Prostate gland (tissue), 2 donors: ENCODE measurements at regions not wholly inside any gene's neighbourhood (a gene's known extent, or its start where the extent isn't known, plus 50 kb on each side); places are given as distances from the start of the nearest gene placed in this dataset.

Experiments
- DNase-seq: peaks from one replicate; pipeline ENCODE4 v3.0.0-alpha.2; 2019; ENCODE audit warnings: low spot score
- H3K27ac ChIP-seq, 2 donors: fragments of 200-600 bp; sonication (generic); 2 replicates each; pipeline ENCODE4 v1.5.1; 2017 to 2019
- H3K27me3 ChIP-seq: fragments of 200-600 bp; sonication (generic); replicated peaks from 2 replicates; pipeline ENCODE4 v1.5.1; 2019; ENCODE audit not compliant: insufficient read depth
- H3K36me3 ChIP-seq, 2 donors: fragments of 200-600 bp; sonication (generic); 1 replicate in 1 of 2; 2 replicates in 1 of 2; pipeline versions ENCODE4 v1.5.1 to v1.8.1; 2017 to 2019
- H3K4me1 ChIP-seq: fragments of 200-600 bp; sonication (generic); replicated peaks from 2 replicates; pipeline ENCODE4 v1.5.1; 2019
- H3K4me3 ChIP-seq, 2 donors: fragments of 200-600 bp; sonication (generic); 2 replicates each; pipeline ENCODE4 v1.5.1; 2017 to 2019
- H3K9me3 ChIP-seq: fragments of 200-600 bp; sonication (generic); 2 replicates; pipeline ENCODE4 v1.5.1; 2017
- POLR2A ChIP-seq: fragments of 450-650 bp; IDR thresholded peaks from one replicate; pipeline ENCODE4 v1.6.1; 2016; ENCODE audit warnings: antibody characterized with exemption, mild to moderate bottlenecking
- POLR2AphosphoS5 ChIP-seq: sonication (generic); formaldehyde crosslinking; IDR thresholded peaks from one replicate; pipeline ENCODE4 v1.6.1; 2017; ENCODE audit warnings: antibody characterized with exemption
- WGBS: methylation state at CpG from one replicate; pipeline ENCODE4 v1.1.5; 2018; 5-methylcytosine and 5-hydroxymethylcytosine counted together
- intact Hi-C: fragments of 100-400 bp; cut with DNase I; formaldehyde crosslinking; loops from one replicate; pipeline ENCODE4 v1.14.2; 2022
- TF ChIP-seq, protein P1 (sequence below), 4 experiments: fragments of 200-600 bp in 2 of 4; fragments of 450-650 bp in 2 of 4; sonication (generic) in 2 of 4; IDR thresholded peaks; 1 replicate in 3 of 4; 2 replicates in 1 of 4; pipeline ENCODE4 v1.5.1; 2016 to 2019; ENCODE audit warnings: antibody characterized with exemption in 4 of 4, mild to moderate bottlenecking in 2 of 4, moderate library complexity in 2 of 4

DNA sequence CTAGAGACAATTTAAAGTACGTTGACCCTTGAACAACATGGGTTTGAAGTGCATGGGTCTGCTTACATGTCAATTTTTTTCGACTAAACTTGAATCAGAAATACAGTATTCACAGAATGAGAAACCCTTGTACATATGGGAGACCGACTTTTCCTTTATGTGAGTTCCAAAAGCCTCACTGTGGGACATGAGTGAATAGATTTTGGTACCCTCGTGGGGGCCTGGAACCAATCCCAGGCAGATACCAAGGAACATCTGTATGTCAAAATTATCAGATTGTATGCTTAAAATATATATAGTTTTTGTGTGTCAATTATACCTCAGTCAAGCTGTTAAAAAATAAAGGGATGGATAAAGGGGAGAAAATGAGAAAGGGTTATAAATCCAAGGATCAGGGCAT is 78.7 kb upstream of the MAN2A1 start:
- no peak for DNase-seq
- intact Hi-C loops: no loop called here
- Histone ChIP-seq H3K27me3 (no peaks in the 10 kb centered on the region), H3K27ac (no peak overlapping the region), H3K4me1 (no peaks in the 10 kb centered on the region), H3K4me3 (no peak overlapping the region), H3K9me3 (no peaks in the 10 kb centered on the region), H3K36me3 (no peaks in the 10 kb centered on the region)
- WGBS: 87% methylated on average over 4 of the region's 4 CpGs
- TF ChIP-seq POLR2A: no peak
- no peak for TF ChIP-seq POLR2AphosphoS5
- TF ChIP-seq, protein P1, sequence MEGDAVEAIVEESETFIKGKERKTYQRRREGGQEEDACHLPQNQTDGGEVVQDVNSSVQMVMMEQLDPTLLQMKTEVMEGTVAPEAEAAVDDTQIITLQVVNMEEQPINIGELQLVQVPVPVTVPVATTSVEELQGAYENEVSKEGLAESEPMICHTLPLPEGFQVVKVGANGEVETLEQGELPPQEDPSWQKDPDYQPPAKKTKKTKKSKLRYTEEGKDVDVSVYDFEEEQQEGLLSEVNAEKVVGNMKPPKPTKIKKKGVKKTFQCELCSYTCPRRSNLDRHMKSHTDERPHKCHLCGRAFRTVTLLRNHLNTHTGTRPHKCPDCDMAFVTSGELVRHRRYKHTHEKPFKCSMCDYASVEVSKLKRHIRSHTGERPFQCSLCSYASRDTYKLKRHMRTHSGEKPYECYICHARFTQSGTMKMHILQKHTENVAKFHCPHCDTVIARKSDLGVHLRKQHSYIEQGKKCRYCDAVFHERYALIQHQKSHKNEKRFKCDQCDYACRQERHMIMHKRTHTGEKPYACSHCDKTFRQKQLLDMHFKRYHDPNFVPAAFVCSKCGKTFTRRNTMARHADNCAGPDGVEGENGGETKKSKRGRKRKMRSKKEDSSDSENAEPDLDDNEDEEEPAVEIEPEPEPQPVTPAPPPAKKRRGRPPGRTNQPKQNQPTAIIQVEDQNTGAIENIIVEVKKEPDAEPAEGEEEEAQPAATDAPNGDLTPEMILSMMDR (IDR thresholded peaks at IDR 0.05): no peak

DNA sequence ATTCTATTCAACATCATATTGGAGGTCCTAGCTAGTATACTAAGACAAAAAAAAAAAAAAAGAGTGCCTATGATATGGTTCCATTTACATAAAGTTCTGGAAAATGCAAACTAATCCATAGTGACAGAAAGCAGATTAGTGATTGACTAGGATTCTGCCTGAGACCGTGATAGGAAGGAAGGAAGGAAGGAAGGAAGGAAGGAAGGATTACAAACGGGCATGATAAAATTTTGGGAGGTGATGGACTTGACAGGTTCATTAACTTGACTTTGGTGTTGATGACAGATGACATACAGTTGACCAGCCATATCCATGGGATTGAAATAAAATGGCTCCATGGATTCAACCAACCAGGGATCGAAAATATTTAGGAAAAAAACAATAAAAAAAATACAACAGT is 79.1 kb upstream of the MAN2A1 start:
- no peak overlapping the region for H3K27ac ChIP-seq
- H3K36me3 ChIP-seq: no peaks in the 10 kb centered on the region
- intact Hi-C loops: no loop called here
- TF ChIP-seq POLR2A (no peak), POLR2AphosphoS5 (no peak)
- TF ChIP-seq, protein P1 (IDR thresholded peaks at IDR 0.05): no peak
- no peaks in the 10 kb centered on the region for H3K9me3 ChIP-seq
- no peaks in the 10 kb centered on the region for H3K4me1 ChIP-seq
- H3K4me3 ChIP-seq: no peak overlapping the region
- 86% methylated on average over 3 of the region's 3 CpGs for WGBS
- no peaks in the 10 kb centered on the region for H3K27me3 ChIP-seq
- no peak for DNase-seq

DNA sequence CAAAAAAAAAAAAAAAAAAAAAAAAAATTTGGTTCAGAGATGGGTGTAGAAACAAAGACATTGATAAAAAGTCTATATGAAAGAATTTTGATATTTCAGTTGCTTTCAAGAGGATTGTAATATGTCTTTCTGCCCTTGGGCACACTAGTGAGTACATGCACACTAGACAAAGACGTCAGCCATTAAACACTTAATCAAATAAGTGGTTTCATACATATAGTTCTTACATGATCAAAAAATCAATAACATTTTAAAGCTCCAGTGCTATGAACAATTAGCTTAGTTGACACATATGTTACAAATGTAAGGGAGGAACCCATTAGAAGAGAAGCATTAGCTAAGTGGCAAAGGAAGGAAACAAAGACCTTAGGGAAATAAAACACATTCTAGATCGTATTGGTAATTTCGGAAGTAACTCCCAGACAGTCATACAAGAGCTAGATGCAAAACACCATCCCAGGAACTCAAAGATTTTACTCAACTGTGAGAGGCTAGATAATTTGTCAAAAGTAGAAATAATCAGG is 84.5 kb upstream of the MAN2A1 start:
- Histone ChIP-seq H3K27ac (no peak overlapping the region), H3K27me3 (no peaks in the 10 kb centered on the region), H3K4me1 (no peaks in the 10 kb centered on the region), H3K9me3 (no peaks in the 10 kb centered on the region), H3K4me3 (no peak overlapping the region), H3K36me3 (no peaks in the 10 kb centered on the region)
- intact Hi-C loops: no loop called here
- WGBS: 90% methylated on average over 3 of the region's 3 CpGs
- TF ChIP-seq POLR2A: no peak
- TF ChIP-seq POLR2AphosphoS5: no peak
- no peak for DNase-seq

DNA sequence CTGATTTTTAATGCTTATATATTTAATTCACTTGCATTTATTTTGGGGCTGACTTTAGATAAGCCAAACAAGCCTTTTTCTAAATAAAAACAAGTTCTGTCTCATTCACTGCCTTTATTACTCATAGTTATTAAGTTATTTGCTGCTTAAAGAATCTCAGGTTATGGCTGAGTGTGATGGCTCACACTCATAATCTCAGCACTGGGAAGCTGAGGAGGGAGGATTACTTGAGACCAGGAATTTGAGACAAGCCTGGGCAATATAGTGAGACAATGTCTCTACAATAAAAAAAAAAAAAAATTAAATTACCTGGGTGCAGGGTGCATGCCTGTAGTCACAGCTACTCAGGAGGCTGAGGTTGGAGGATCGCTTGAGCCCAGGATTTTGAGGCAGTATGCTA is 85.0 kb upstream of the MAN2A1 start:
- no peaks in the 10 kb centered on the region for H3K27me3 ChIP-seq
- intact Hi-C loops: no loop called here
- H3K9me3 ChIP-seq: no peaks in the 10 kb centered on the region
- TF ChIP-seq, protein P1 (IDR thresholded peaks at IDR 0.05): no peak
- TF ChIP-seq POLR2A (no peak), POLR2AphosphoS5 (no peak)
- H3K36me3 ChIP-seq: no peaks in the 10 kb centered on the region
- no peak overlapping the region for H3K27ac ChIP-seq
- H3K4me1 ChIP-seq: no peaks in the 10 kb centered on the region
- 95% methylated on average over 1 of the region's 1 CpG for WGBS
- DNase-seq: no peak
- no peak overlapping the region for H3K4me3 ChIP-seq

DNA sequence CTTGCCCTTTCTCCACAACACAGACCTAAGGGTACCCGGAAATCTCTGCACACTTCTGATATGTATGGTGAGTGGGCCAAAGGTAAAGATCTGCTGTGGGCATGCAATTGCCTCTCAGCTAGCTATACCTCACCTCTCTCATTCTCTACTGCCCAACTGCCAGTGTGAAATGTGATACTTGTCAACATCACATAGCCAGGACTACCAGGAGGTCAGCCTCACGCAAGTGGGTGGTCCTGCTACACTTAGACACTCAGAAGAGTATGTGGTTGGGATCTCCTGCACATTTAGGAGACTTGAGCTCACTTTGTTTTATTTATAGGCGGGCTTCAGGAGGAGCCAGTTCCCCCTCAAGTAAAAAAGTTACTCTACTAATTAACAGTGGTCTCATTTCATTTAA is 88.0 kb upstream of the MAN2A1 start:
- DNase-seq: no peak
- Histone ChIP-seq H3K4me1 (no peaks in the 10 kb centered on the region), H3K27ac (no peak overlapping the region), H3K9me3 (no peaks in the 10 kb centered on the region), H3K27me3 (no peaks in the 10 kb centered on the region), H3K36me3 (no peaks in the 10 kb centered on the region), H3K4me3 (no peak overlapping the region)
- 91% methylated on average over 3 of the region's 3 CpGs for WGBS
- intact Hi-C loops: no loop called here
- no peak for TF ChIP-seq POLR2A
- TF ChIP-seq, protein P1 (IDR thresholded peaks at IDR 0.05): no peak
- no peak for TF ChIP-seq POLR2AphosphoS5
